Esophagus squamous epithelium (tissue), 5 donors: ENCODE measurements at regions not wholly inside any gene's neighbourhood (a gene's known extent, or its start where the extent isn't known, plus 50 kb on each side); places are given as distances from the start of the nearest gene placed in this dataset.

Experiments
- DNase-seq: peaks from one replicate; lab custom pipeline; 2025; lab: John Stamatoyannopoulos, UW
- H3K27ac ChIP-seq, 4 donors: fragments of 200-600 bp; sonication (generic); one replicate each; pipeline ENCODE4 v1.5.1; 2016 to 2019; ENCODE audit warnings: mild to moderate bottlenecking in 1 of 4
- H3K27me3 ChIP-seq, 4 donors: fragments of 200-600 bp; sonication (generic); 1 replicate in 3 of 4; 2 replicates in 1 of 4; pipeline versions ENCODE4 v1.5.1 to v1.6.0; 2017 to 2021; ENCODE audit warnings: antibody characterized with exemption in 1 of 4
- H3K36me3 ChIP-seq, 3 donors: fragments of 200-600 bp; sonication (generic); one replicate each; pipeline ENCODE4 v1.5.1; 2016 to 2019
- H3K4me1 ChIP-seq, 3 donors: fragments of 200-600 bp; sonication (generic); one replicate each; pipeline ENCODE4 v1.5.1; 2017 to 2019
- H3K4me3 ChIP-seq, 4 donors: fragments of 200-600 bp; sonication (generic); 1 replicate in 3 of 4; 2 replicates in 1 of 4; pipeline ENCODE4 v1.5.1; 2016 to 2019; ENCODE audit warnings: mild to moderate bottlenecking in 2 of 4, moderate library complexity in 1 of 4
- H3K9me3 ChIP-seq, 3 donors: fragments of 200-600 bp; sonication (generic); one replicate each; pipeline ENCODE4 v1.5.1; 2016 to 2019
- POLR2A ChIP-seq, 4 donors: fragments of 450-650 bp; IDR thresholded peaks; one replicate each; pipeline ENCODE4 v1.6.1; 2017; ENCODE audit warnings: antibody characterized with exemption in 4 of 4, mild to moderate bottlenecking in 4 of 4, moderate library complexity in 3 of 4
- WGBS, 2 donors: methylation state at CpG; one replicate each; pipeline ENCODE4 v1.1.5; 2018; 5-methylcytosine and 5-hydroxymethylcytosine counted together
- intact Hi-C: fragments of 100-400 bp; cut with DNase I; formaldehyde crosslinking; loops from one replicate; pipeline ENCODE4 v1.15.0; 2022
- TF ChIP-seq, protein P1 (sequence below), 6 experiments: fragments of 450-650 bp in 4 of 6; fragments of 200-600 bp in 2 of 6; sonication (generic) in 2 of 6; IDR thresholded peaks; one replicate each; pipeline ENCODE4 v1.5.1; 2016 to 2019; ENCODE audit warnings: antibody characterized with exemption in 6 of 6, mild to moderate bottlenecking in 4 of 6, moderate library complexity in 4 of 6
- donor health status: DM: yes; HTN: yes; CAD: no.

DNA sequence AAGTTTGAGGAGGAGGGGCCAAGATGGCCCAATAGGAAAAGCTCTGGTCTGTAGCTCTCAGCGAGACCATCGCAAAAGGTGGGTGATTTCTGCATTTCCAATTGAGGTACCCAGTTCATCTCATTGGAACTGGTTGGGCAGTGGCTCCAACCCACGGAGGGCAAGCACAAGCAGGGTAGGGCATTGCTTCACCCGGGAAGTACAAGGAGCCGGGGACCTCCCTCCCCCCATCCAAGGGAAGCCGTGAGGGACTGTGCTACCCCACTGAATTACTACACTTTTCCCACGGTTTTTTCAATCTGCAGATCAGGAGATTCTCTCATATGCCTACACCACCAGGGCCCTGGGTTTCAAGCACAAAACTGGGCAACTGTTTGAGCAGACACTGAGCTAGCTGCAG lies 58.0 kb upstream of the EFCAB3 start:
- 90 to 96% methylated on average over 3 to 5 of the region's 7 CpGs for WGBS, 2 donors
- H3K27ac ChIP-seq: no peak overlapping the region
- intact Hi-C loops: no loop called here
- no peaks in the 10 kb centered on the region for H3K36me3 ChIP-seq
- H3K27me3 ChIP-seq: peaks cover 0 to 21% (median 0%) of the 10 kb centered on the region in 4 donors
- no peaks in the 10 kb centered on the region for H3K4me1 ChIP-seq
- no peak overlapping the region for H3K4me3 ChIP-seq
- H3K9me3 ChIP-seq: no peaks in the 10 kb centered on the region
- TF ChIP-seq POLR2A (IDR thresholded peaks at IDR 0.05): no peak
- TF ChIP-seq, protein P1, sequence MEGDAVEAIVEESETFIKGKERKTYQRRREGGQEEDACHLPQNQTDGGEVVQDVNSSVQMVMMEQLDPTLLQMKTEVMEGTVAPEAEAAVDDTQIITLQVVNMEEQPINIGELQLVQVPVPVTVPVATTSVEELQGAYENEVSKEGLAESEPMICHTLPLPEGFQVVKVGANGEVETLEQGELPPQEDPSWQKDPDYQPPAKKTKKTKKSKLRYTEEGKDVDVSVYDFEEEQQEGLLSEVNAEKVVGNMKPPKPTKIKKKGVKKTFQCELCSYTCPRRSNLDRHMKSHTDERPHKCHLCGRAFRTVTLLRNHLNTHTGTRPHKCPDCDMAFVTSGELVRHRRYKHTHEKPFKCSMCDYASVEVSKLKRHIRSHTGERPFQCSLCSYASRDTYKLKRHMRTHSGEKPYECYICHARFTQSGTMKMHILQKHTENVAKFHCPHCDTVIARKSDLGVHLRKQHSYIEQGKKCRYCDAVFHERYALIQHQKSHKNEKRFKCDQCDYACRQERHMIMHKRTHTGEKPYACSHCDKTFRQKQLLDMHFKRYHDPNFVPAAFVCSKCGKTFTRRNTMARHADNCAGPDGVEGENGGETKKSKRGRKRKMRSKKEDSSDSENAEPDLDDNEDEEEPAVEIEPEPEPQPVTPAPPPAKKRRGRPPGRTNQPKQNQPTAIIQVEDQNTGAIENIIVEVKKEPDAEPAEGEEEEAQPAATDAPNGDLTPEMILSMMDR (IDR thresholded peaks at IDR 0.05): no peak
- DNase-seq: no peak

GRCh38 chr17:62321451-62321850 lies 58.9 kb upstream of the EFCAB3 start:
- intact Hi-C loops: no loop called here
- TF ChIP-seq, protein P1 (IDR thresholded peaks at IDR 0.05): no peak
- no peak for TF ChIP-seq POLR2A (IDR thresholded peaks at IDR 0.05)
- Histone ChIP-seq H3K27ac (no peak overlapping the region), H3K27me3 (peaks cover 0 to 21% (median 0%) of the 10 kb centered on the region in 4 donors), H3K36me3 (no peaks in the 10 kb centered on the region), H3K9me3 (no peaks in the 10 kb centered on the region), H3K4me1 (no peaks in the 10 kb centered on the region), H3K4me3 (no peak overlapping the region)
- no peak for DNase-seq
- WGBS, 2 donors: 22 to 28% methylated on average over 1 of the region's 1 CpG

DNA sequence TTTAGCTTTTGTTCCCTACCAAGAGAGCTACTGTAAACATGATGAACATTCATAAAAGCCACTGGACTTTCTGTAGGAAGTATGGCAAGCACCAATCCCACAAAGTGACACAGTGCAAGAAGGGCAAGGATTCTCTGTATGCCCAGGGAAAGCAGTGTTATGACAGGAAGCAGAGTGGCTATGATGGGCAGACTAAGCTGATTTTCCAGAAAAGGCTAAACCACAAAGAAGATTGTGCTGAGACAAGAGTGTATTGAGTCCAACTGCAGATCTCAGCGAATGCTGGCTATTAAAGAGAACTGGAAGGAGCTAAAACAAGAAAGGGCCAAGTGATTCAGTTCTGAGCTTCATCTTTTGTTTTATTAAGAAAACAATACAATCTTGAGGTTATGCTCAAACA lies 60.5 kb upstream of the EFCAB3 start:
- TF ChIP-seq, protein P1 (IDR thresholded peaks at IDR 0.05): no peak
- TF ChIP-seq POLR2A (IDR thresholded peaks at IDR 0.05): no peak
- H3K36me3 ChIP-seq: no peaks in the 10 kb centered on the region
- 71 to 85% methylated on average over 1 of the region's 1 CpG for WGBS, 2 donors

DNA sequence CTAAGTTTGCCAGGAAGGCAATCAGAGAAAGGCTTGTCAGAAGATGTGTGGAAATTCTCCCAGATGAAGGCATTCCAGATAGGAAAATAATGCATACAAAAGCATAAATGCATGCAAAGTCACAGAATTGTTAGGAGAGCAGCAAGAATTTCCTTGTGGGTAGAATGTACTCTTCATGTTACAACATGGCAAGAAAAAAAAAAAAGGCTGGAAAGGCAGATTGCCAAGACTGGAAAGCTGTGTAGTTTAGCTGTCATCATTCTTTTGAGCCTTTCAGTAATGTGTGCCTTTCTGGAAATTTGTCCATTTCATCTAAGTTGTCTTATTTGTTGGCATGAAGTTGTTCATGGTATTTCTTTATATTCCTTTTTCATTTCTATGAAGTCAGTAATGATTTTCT lies 71.0 kb upstream of the EFCAB3 start:
- Histone ChIP-seq H3K27ac (no peak overlapping the region), H3K9me3 (no peaks in the 10 kb centered on the region), H3K4me3 (no peak overlapping the region), H3K27me3 (no peaks in the 10 kb centered on the region), H3K4me1 (no peaks in the 10 kb centered on the region), H3K36me3 (no peaks in the 10 kb centered on the region)
- intact Hi-C loops: no loop called here
- no peak for DNase-seq
- TF ChIP-seq POLR2A (IDR thresholded peaks at IDR 0.05): no peak
- TF ChIP-seq, protein P1 (IDR thresholded peaks at IDR 0.05): no peak

More for the DNA sequence above, 60.5 kb upstream of the EFCAB3 start:
- intact Hi-C loops: no loop called here
- H3K27me3 ChIP-seq: peaks cover 0 to 28% (median 0%) of the 10 kb centered on the region in 4 donors
- no peak overlapping the region for H3K27ac ChIP-seq
- no peak for DNase-seq
- no peaks in the 10 kb centered on the region for H3K9me3 ChIP-seq
- H3K4me3 ChIP-seq: no peak overlapping the region
- H3K4me1 ChIP-seq: no peaks in the 10 kb centered on the region

DNA sequence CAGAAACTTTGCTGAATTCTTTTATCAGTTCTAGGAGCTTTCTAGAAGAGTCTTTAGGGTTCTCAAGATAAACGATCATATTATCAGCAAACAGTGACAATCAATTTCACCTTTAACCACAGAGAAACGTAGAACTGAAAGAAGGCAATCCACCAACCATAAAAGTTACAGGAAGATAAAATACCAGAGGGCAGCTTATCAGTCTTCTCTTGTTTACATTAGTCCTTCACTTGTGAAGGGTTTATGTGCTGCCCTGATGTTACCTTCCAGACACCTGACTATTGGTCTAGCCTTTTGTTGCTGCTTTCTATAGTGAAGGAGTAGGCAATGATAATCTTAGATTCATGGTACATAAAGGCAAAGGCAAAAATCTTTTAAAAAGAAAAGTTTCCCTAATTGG lies 73.2 kb upstream of the EFCAB3 start:
- intact Hi-C loops: no loop called here
- Histone ChIP-seq H3K4me1 (no peaks in the 10 kb centered on the region), H3K9me3 (no peaks in the 10 kb centered on the region), H3K27me3 (no peaks in the 10 kb centered on the region), H3K4me3 (no peak overlapping the region), H3K27ac (no peak overlapping the region), H3K36me3 (no peaks in the 10 kb centered on the region)
- no peak for TF ChIP-seq POLR2A (IDR thresholded peaks at IDR 0.05)
- TF ChIP-seq, protein P1 (IDR thresholded peaks at IDR 0.05): no peak
- WGBS, 2 donors: 21 to 23% methylated on average over 2 of the region's 2 CpGs
- DNase-seq: no peak
